SH-SY5Y (cell line): ENCODE measurements at regions not wholly inside any gene's neighbourhood (a gene's known extent, or its start where the extent isn't known, plus 50 kb on each side); places are given as distances from the start of the nearest gene placed in this dataset.

ENCODE experiments used
- GATA2 ChIP-seq: IDR thresholded peaks from 2 replicates; pipeline ENCODE4 v1.6.1; 2011; ENCODE audit warnings: mild to moderate bottlenecking, low read depth, low read length
- GATA3 ChIP-seq: IDR thresholded peaks from 2 replicates; pipeline ENCODE4 v1.6.1; 2011; ENCODE audit warnings: low read depth, mild to moderate bottlenecking, low read length, moderate library complexity

GRCh38 chr9:27847380-27847779 is 274.1 kb upstream of the C9orf72 start:
- TF ChIP-seq GATA3 (no peak), GATA2 (no peak)

GRCh38 chr9:27847818-27848217 is 274.5 kb upstream of the C9orf72 start:
- TF ChIP-seq GATA3: no peak
- TF ChIP-seq GATA2: no peak

- no peak for TF ChIP-seq GATA3
- TF ChIP-seq GATA2: no peak
Measured at GRCh38 chr9:27848315-27848714, 275.0 kb upstream of the C9orf72 start.

- TF ChIP-seq GATA3: no peak
- TF ChIP-seq GATA2: no peak
Measured at GRCh38 chr9:27851858-27852257, 278.6 kb upstream of the C9orf72 start.

GRCh38 chr9:27853529-27853928 is 280.2 kb upstream of the C9orf72 start:
- TF ChIP-seq GATA3: no peak
- no peak for TF ChIP-seq GATA2

- TF ChIP-seq GATA3: no peak
- no peak for TF ChIP-seq GATA2
Measured at GRCh38 chr9:27856054-27856453, 282.8 kb upstream of the C9orf72 start.

GRCh38 chr9:27856748-27857147 is 283.5 kb upstream of the C9orf72 start:
- TF ChIP-seq GATA3 (no peak), GATA2 (no peak)

GRCh38 chr9:27861887-27862286 is 288.6 kb upstream of the C9orf72 start:
- TF ChIP-seq GATA3 (no peak), GATA2 (no peak)

- TF ChIP-seq GATA2 (no peak), GATA3 (no peak)
Measured at GRCh38 chr9:27864644-27865438, 291.6 kb upstream of the C9orf72 start.

- TF ChIP-seq GATA3: no peak
- no peak for TF ChIP-seq GATA2
Measured at GRCh38 chr9:27866741-27867140, 293.5 kb upstream of the C9orf72 start.

GRCh38 chr9:27870404-27870803 is 297.1 kb upstream of the C9orf72 start:
- TF ChIP-seq GATA2 (no peak), GATA3 (no peak)

- TF ChIP-seq GATA3 (no peak), GATA2 (no peak)
Measured at GRCh38 chr9:27880156-27880555, 306.9 kb upstream of the C9orf72 start.

- TF ChIP-seq GATA2 (no peak), GATA3 (no peak)
Measured at GRCh38 chr9:27880635-27881034, 307.4 kb upstream of the C9orf72 start.

GRCh38 chr9:27888661-27889295 is 315.5 kb upstream of the C9orf72 start:
- TF ChIP-seq GATA3: no peak
- no peak for TF ChIP-seq GATA2

GRCh38 chr9:27924502-27924901 is 351.2 kb upstream of the C9orf72 start:
- TF ChIP-seq GATA2: no peak
- no peak for TF ChIP-seq GATA3

- TF ChIP-seq GATA3: no peak
- no peak for TF ChIP-seq GATA2
Measured at GRCh38 chr9:27925815-27926214, 352.5 kb upstream of the C9orf72 start.
